HFFc6 (cell line): ENCODE measurements at regions not wholly inside any gene's neighbourhood (a gene's known extent, or its start where the extent isn't known, plus 50 kb on each side); places are given as distances from the start of the nearest gene placed in this dataset.
"Not testable (repeated sequence)": the region's sequence is repeated elsewhere in the genome, so short reads cannot be mapped to it uniquely, and the experiment has no call there.

Experiments
- DNase-seq: peaks from one replicate; pipeline ENCODE4 v3.0.0-alpha.2; 2018
- H3K27ac Mint-ChIP-seq: 2 replicates; pipeline ENCODE4 v1.8.0; 2020; ENCODE audit warnings: mild to moderate bottlenecking, mixed read lengths
- H3K27me3 Mint-ChIP-seq: 2 replicates; pipeline ENCODE4 v1.8.0; 2021; ENCODE audit warnings: mild to moderate bottlenecking, moderate library complexity, mixed read lengths; ENCODE audit not compliant: insufficient read depth
- H3K36me3 Mint-ChIP-seq: 2 replicates; pipeline ENCODE4 v1.8.0; 2021; ENCODE audit warnings: low read depth, mixed read lengths
- H3K4me1 Mint-ChIP-seq: 2 replicates; pipeline ENCODE4 v1.8.0; 2020; ENCODE audit warnings: low read depth, mixed read lengths
- H3K4me3 Mint-ChIP-seq: 2 replicates; pipeline ENCODE4 v1.8.0; 2020; ENCODE audit warnings: mild to moderate bottlenecking, moderate library complexity, mixed read lengths
- H3K9me3 Mint-ChIP-seq: 2 replicates; pipeline ENCODE4 v1.8.0; 2020; ENCODE audit warnings: mild to moderate bottlenecking, mixed read lengths
- TF ChIP-seq, protein P1 (sequence below): fragments of 200-600 bp; sonication (generic); IDR thresholded peaks from 2 replicates; pipeline ENCODE4 v1.5.0; 2021; ENCODE audit warnings: antibody characterized with exemption, mild to moderate bottlenecking

DNA sequence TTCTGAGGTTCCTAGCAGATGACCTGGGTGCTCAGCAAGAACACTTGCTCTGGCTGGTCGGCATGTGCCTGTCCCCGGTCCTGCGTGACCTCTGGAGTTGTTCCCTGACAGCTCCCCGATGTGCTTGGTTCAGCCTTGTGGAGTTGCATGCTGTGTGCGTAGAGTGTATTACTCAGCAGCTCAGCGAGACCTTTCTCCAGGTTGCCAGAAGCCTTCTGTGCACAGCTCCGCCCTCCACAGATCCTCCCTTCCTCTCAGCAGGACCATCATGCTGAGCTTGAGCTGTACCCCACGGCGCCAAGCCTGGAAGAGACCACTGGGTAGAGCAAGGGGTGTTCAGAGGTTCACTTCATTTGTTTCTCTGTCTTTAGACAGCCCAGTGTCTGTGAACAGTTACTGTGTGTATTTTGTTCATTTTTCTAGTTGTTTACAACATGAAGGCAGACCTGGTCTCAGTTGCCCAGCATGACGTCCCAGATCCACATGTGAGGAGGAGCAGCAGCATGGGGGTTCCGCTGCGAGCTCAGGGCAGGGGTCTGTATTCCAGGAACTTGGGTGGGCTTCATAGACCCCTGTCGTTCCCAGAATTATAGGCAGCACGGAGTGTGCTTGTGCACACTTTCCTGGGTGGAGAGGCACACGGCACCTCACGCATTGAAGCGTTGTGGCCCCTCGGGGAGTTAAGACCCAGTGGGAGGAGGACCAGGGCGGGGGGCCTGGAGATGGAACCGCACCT lies 148.6 kb downstream of the IGLL1 start:
- H3K9me3 Mint-ChIP-seq, result peaks cover 12% of the 10 kb centered on the region
- TF ChIP-seq, protein P1, sequence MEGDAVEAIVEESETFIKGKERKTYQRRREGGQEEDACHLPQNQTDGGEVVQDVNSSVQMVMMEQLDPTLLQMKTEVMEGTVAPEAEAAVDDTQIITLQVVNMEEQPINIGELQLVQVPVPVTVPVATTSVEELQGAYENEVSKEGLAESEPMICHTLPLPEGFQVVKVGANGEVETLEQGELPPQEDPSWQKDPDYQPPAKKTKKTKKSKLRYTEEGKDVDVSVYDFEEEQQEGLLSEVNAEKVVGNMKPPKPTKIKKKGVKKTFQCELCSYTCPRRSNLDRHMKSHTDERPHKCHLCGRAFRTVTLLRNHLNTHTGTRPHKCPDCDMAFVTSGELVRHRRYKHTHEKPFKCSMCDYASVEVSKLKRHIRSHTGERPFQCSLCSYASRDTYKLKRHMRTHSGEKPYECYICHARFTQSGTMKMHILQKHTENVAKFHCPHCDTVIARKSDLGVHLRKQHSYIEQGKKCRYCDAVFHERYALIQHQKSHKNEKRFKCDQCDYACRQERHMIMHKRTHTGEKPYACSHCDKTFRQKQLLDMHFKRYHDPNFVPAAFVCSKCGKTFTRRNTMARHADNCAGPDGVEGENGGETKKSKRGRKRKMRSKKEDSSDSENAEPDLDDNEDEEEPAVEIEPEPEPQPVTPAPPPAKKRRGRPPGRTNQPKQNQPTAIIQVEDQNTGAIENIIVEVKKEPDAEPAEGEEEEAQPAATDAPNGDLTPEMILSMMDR, result no peak
- no peaks in the 10 kb centered on the region for H3K36me3 Mint-ChIP-seq
- H3K27me3 Mint-ChIP-seq, result peaks cover 27% of the 10 kb centered on the region
- no peak overlapping the region for H3K4me3 Mint-ChIP-seq
- no peaks in the 10 kb centered on the region for H3K4me1 Mint-ChIP-seq
- no peak for DNase-seq
- H3K27ac Mint-ChIP-seq, result no peak overlapping the region

DNA sequence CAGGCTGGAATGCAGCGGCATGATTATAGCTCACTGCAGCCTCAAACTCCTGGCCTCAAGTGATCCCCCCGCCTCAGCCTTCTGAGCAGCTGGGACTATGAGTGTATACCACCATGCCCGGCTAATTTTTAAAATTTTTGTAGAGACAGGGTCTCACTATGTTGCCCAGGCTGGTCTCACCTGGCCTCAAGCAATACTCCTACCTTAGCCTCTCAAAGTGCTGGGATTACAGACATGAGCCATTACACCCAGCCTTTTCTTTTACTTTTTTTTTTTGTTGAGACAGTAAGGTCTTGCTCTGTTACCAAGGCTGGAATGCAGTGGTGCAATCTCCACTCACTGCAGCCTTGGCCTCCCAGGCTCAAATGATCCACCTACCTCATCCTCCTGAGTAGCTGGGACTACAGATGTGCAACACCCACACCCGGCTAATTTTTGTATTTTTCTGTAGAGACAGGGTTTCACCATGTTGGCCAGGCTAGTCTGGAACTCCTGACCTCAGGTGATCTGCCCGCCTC lies 155.5 kb downstream of the IGLL1 start:
- H3K27me3 Mint-ChIP-seq, result peaks cover 16% of the 10 kb centered on the region

DNA sequence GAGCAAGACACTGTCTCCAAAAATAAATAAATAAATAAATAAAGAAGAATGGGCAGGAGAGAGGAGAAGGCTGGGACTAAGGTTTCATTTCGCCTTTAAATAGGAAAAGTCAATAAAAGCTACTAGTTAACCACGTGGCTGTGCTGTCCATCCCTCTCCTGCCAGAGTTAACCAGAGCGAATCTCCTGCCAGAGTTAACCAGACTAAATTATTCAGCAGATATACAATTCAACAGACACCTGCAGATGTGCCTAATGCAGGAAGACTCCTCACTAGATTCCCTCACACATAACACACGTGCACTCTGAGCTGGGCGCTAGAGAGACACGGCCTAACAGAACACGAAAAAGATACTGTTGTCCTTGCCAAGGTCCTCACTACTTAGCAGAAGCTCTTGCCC lies 156.1 kb downstream of the IGLL1 start:
- no peak overlapping the region for H3K4me3 Mint-ChIP-seq

More for the DNA sequence above, 155.5 kb downstream of the IGLL1 start:
- not testable (repeated sequence) for DNase-seq, H3K27ac Mint-ChIP-seq, H3K4me1 Mint-ChIP-seq, H3K9me3 Mint-ChIP-seq, H3K4me3 Mint-ChIP-seq, H3K36me3 Mint-ChIP-seq

DNA sequence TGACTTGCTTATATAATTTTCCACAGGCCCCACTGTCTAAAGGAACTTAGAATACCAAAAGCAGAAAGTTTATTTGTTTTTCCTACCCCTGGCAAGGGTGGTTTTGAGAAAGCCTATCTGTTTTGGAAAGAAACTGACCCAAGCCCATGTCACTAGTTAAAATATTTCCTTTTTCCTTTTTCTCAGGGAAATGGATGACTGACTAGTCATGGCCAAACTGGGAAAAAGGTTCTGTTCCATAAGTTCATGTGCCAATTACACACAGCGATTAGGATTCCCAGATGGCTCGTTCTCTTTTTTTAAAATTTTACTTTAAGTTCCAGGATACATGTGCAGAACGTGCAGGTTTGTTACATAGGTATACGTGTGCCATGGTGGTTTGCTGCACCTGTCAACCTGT lies 157.8 kb downstream of the IGLL1 start:
- H3K4me3 Mint-ChIP-seq, DNase-seq, H3K27ac Mint-ChIP-seq, H3K9me3 Mint-ChIP-seq, H3K36me3 Mint-ChIP-seq: not testable (repeated sequence)
- Mint-ChIP-seq H3K4me1 (peaks cover 12% of the 10 kb centered on the region), H3K27me3 (peaks cover 37% of the 10 kb centered on the region)

More for the DNA sequence above, 156.1 kb downstream of the IGLL1 start:
- DNase-seq, result no peak
- no peak overlapping the region for H3K27ac Mint-ChIP-seq
- no peaks in the 10 kb centered on the region for H3K9me3 Mint-ChIP-seq
- peaks cover 21% of the 10 kb centered on the region for H3K27me3 Mint-ChIP-seq
- TF ChIP-seq, protein P1, result no peak
- H3K4me1 Mint-ChIP-seq, result no peaks in the 10 kb centered on the region
- H3K36me3 Mint-ChIP-seq, result no peaks in the 10 kb centered on the region

DNA sequence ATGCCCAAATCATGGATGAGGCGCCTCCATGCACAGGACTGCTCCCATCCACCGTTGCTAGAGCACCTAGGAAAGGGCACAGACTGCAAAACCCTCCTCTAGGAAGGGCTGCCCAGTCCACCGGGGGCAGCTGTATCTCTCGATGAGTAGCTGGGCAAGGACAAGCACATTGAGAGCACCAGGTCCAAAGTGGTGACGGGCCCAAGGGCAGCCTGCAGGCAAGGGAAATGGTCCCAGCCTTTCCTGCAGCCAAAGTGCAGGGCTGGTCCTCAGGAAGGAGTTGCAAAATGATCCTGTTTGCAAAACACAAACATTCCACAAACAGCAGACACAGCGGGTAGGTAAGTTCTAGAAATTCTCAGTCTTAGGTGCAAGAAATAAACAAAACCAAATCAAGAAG lies 158.8 kb downstream of the IGLL1 start:
- Mint-ChIP-seq H3K27me3 (peaks cover 38% of the 10 kb centered on the region), H3K4me1 (peaks cover 13% of the 10 kb centered on the region)
- not testable (repeated sequence) for H3K9me3 Mint-ChIP-seq, H3K27ac Mint-ChIP-seq, H3K36me3 Mint-ChIP-seq, H3K4me3 Mint-ChIP-seq, DNase-seq

DNA sequence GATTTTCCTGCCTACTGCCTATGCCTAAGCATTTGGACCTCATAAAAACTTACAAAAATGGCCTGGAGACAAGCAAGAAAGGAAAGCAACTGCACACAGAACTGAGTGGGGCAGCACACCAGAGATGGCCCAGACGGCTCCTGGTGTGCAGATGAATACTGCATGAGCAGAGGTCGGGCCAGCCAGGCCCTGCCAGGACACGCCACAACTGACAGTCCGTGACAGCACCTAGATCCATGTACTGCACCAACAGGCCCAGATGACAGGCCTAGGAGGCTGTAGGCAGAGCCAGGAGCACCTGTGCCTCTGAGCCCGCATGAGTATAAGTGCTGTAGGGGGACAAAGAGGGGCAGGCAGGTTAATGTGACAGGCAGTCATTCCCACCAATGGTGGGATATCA lies 160.2 kb downstream of the IGLL1 start:
- H3K27me3 Mint-ChIP-seq, result peaks cover 47% of the 10 kb centered on the region
- no peaks in the 10 kb centered on the region for H3K36me3 Mint-ChIP-seq
- no peak overlapping the region for H3K4me3 Mint-ChIP-seq
- no peak overlapping the region for H3K27ac Mint-ChIP-seq
- no peak for DNase-seq
- H3K9me3 Mint-ChIP-seq, result no peaks in the 10 kb centered on the region
- TF ChIP-seq, protein P1, result no peak
- H3K4me1 Mint-ChIP-seq, result peaks cover 13% of the 10 kb centered on the region

DNA sequence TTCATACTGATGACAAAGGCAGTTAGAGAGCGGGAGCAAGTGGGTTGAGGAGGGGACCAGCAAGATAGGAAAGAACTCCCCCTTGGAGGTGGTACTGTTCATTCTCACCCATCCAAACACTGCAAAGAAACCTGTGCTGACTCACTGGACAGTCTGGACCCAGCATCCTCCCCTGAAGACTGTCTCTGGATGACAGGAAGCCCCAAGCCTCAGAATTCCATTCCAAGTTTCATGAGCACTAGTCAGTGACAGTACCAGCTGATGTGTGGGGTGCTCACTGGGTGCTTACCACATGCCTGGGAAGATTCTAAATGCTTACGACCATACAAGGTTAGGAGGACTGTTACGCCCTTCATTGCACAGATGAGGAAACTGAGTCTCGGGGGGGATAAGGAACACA lies 160.9 kb downstream of the IGLL1 start:
- no peak overlapping the region for H3K27ac Mint-ChIP-seq

More for the DNA sequence above, 160.9 kb downstream of the IGLL1 start:
- Mint-ChIP-seq H3K4me3 (no peak overlapping the region), H3K36me3 (no peaks in the 10 kb centered on the region), H3K4me1 (peaks cover 13% of the 10 kb centered on the region), H3K9me3 (no peaks in the 10 kb centered on the region), H3K27me3 (peaks cover 40% of the 10 kb centered on the region)
- TF ChIP-seq, protein P1, result no peak
- DNase-seq, result no peak
